MM.1S (cell line): ENCODE measurements at regions not wholly inside any gene's neighbourhood (a gene's known extent, or its start where the extent isn't known, plus 50 kb on each side); places are given as distances from the start of the nearest gene placed in this dataset.

Experiments
- EZH2 ChIP-seq: fragments of 300-600 bp; sonication (generic); optimal IDR thresholded peaks from 2 replicates; pipeline ENCODE3; 2017; ENCODE audit warnings: low read depth, mild to moderate bottlenecking, antibody characterized with exemption, low read length, mixed read lengths
- EZH2phosphoT487 ChIP-seq: fragments of 300-600 bp; sonication (generic); IDR thresholded peaks from 2 replicates; pipeline ENCODE4 v1.6.1; 2018; ENCODE audit warnings: antibody characterized with exemption, low read length
- TF ChIP-seq, protein P1 (sequence below): fragments of 300-600 bp; sonication (generic); IDR thresholded peaks from 2 replicates; pipeline ENCODE4 v1.5.1; 2016; ENCODE audit warnings: antibody characterized with exemption, low read length, mixed read lengths

DNA sequence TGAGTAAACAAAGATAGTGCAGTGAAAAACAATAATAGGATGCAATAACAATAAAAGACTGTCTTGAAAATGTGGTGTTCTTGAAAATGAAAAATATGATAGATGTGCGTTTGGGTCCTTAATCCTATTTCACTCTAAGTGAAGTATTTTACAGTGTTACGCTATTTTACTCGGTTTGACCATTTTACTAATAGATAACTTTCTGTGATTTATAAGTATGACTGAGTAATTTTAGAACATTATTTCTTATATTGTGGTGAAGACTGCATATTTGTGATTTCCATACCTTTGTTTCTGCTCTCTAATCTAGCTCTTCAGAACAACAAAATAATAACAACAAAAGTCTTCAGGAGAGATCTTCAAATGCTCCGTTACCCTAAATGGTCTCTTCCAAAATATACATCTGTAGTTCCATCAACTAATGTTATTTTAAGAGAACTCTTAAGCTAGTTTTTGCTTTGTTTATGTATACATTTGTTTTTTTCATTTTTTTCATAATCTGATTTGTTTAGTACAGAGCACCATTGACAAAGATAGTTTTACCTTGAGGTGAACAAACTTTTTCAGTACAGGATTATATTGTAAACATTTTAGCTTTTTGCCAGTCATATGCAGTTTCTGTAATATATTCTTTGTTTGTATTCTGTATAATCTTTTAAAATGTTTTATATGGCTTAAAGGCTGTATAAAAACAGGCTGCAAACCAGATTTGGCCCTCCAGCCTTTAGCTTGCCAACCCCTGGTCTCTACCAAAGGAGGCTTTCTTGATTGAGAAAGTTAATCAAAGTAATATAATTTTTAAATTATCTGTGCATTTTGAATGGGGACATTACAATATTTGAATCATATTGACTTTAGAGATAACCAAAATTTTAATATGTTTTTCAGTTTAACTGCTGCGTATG lies 1572.7 kb upstream of the PRR20A start:
- TF ChIP-seq, protein P1, sequence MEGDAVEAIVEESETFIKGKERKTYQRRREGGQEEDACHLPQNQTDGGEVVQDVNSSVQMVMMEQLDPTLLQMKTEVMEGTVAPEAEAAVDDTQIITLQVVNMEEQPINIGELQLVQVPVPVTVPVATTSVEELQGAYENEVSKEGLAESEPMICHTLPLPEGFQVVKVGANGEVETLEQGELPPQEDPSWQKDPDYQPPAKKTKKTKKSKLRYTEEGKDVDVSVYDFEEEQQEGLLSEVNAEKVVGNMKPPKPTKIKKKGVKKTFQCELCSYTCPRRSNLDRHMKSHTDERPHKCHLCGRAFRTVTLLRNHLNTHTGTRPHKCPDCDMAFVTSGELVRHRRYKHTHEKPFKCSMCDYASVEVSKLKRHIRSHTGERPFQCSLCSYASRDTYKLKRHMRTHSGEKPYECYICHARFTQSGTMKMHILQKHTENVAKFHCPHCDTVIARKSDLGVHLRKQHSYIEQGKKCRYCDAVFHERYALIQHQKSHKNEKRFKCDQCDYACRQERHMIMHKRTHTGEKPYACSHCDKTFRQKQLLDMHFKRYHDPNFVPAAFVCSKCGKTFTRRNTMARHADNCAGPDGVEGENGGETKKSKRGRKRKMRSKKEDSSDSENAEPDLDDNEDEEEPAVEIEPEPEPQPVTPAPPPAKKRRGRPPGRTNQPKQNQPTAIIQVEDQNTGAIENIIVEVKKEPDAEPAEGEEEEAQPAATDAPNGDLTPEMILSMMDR = no peak
- no peak for TF ChIP-seq EZH2
- no peak for TF ChIP-seq EZH2phosphoT487
